H1 (cell line): ENCODE measurements at regions not wholly inside any gene's neighbourhood (a gene's known extent, or its start where the extent isn't known, plus 50 kb on each side); places are given as distances from the start of the nearest gene placed in this dataset.

Experiments used
- EZH2 ChIP-seq: fragments of 200-600 bp; sonication (generic); IDR thresholded peaks from 2 replicates; pipeline ENCODE4 v1.7.1; 2012; ENCODE audit warnings: low read depth, mild to moderate bottlenecking, moderate library complexity, low read length, inconsistent platforms; ENCODE audit not compliant: severe bottlenecking
- GTF2F1 ChIP-seq: IDR thresholded peaks from 2 replicates; pipeline ENCODE4 v1.6.1; 2012; ENCODE audit warnings: low read depth, low read length, improper control_type of control experiment, borderline replicate concordance
- TF ChIP-seq, protein P1 (sequence below), 3 experiments: IDR thresholded peaks; 1 replicate in 2 of 3; 2 replicates in 1 of 3; pipeline versions ENCODE4 v1.5.1 to v1.6.1; 2011; ENCODE audit warnings: low read length in 3 of 3, mild to moderate bottlenecking in 3 of 3, inconsistent platforms in 2 of 3, low read depth in 1 of 3, moderate library complexity in 1 of 3; ENCODE audit not compliant: insufficient read depth in 1 of 3; ENCODE audit errors: control extremely low read depth in 1 of 3

DNA sequence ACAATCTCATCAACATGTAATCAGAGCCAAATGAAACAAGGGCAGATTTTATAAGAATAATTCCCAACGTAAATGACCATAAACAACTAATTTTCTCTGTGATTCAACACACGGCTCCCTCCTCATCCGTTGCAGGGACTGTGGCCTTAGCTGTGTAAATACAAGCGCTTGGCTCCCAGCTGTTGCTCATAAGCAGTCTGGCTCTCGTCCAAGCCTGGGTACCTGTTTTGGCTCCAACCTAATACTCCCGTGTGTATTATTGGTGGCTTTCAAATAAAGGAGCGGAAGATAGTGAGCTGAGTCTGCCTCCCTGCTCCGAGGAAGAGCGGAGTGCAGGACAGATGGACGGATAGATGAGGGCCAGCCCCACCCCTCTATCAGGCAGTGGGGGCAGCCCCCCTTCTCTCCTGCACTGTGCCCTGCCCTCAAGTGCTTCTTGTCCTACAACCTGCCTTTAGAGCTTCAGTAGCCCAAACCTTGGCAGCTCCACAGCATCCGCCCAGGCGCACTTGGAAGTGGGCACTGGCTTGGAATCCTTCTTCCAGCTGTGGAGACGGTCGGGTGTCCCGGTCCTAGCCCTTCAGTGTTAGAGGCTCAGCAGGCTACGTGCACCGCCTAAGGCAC lies 670.9 kb downstream of the BRD1 start:
- TF ChIP-seq GTF2F1, result no peak
- TF ChIP-seq EZH2, result no peak
- TF ChIP-seq, protein P1, sequence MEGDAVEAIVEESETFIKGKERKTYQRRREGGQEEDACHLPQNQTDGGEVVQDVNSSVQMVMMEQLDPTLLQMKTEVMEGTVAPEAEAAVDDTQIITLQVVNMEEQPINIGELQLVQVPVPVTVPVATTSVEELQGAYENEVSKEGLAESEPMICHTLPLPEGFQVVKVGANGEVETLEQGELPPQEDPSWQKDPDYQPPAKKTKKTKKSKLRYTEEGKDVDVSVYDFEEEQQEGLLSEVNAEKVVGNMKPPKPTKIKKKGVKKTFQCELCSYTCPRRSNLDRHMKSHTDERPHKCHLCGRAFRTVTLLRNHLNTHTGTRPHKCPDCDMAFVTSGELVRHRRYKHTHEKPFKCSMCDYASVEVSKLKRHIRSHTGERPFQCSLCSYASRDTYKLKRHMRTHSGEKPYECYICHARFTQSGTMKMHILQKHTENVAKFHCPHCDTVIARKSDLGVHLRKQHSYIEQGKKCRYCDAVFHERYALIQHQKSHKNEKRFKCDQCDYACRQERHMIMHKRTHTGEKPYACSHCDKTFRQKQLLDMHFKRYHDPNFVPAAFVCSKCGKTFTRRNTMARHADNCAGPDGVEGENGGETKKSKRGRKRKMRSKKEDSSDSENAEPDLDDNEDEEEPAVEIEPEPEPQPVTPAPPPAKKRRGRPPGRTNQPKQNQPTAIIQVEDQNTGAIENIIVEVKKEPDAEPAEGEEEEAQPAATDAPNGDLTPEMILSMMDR (IDR thresholded peaks at IDR 0.05; ENCODE audit: control extremely low read depth in 1 of 3, insufficient read depth in 1 of 3, low read depth in 1 of 3, low read length in 3 of 3), result no peak
